ENCODE measurements at regions not wholly inside any gene's neighbourhood (a gene's known extent, or its start where the extent isn't known, plus 50 kb on each side); places are given as distances from the start of the nearest gene placed in this dataset.
A peak's percentile ranks its signal among the peaks of the same experiment; 100 is the strongest.

DNA sequence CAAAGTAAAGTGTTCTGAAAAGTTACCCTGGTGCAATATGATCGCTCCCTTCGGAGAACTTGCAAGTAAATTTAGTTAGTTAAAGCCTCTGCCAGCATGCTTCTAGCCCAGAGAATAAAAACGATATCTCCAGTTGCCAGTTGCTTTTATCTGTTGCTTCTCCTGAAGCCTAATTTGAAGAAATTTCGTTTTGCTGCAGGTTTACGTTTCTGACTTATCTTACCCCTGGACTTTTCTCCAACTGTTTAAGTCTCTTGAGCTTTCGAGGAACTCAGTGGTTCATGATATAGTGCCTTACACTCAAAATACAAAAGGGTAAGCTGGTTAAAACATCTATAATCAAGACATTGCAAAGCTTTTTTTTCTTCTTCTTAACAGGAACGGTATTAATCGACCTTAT, 131.1 kb downstream of the FAM161A start:
- DNase-seq (ENCODE audit: low read depth in 4 of 4, low spot score in 2 of 4): no peak

DNA sequence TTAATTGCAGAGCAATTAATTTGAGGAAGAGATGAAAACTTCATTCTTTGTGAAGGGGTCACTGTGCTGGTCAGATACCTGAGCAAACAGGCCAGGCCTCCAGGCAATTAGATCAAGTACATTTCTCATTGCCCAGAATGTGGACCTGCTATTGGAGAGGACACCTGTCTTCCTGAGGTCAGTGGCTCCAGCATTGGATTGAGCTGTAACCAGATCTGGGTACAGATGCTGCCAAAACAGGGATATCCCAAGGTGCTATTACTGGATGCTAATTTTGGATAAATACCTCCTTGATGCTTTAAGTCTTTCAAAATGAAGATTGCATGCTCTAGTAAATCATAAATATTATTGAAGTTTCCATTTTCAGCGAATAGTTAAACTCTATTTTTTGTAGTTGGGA, 131.5 kb downstream of the FAM161A start:
- DNase-seq (ENCODE audit: low read depth in 4 of 4, low spot score in 2 of 4): no peak

DNA sequence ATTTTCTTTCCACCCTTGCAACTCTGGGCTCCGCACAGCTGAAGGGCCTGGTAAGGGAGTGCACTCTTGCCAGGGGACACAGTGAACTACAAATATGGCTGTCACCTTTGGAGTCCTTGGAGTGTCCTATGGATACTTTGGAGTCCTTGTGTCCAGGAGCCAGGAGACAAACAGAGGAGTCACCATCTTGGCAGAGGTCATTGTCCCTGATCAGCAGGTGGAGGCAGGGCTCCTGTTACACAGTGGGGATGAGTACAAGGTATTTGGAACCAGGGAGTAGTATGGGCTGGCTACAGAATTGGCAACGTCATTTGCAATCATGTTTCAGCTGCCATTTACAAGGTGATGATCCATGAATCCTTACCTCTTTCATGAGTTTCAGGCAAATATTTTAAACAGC, 132.5 kb downstream of the FAM161A start:
- DNase-seq (ENCODE audit: low read depth in 4 of 4, low spot score in 2 of 4): no peak

DNA sequence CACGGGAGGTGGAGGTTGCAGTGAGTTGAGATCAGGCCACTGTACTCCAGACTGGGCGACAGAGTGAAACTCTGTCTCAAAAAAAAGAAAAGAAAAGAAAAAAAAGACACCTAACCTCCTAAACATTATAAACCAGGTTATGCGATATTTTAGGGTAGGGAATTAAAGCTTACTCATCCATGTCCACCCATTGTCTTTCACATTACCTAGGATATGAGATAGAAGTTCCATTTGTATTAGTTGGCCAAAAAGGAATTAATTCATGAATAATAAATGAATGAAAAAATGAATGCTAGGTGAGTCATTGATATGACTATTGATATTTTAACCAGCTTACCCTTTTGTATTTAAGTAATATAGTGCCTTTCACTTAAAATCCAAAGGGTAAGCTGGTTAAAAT, 132.9 kb downstream of the FAM161A start:
- DNase-seq (ENCODE audit: low read depth in 4 of 4, low spot score in 2 of 4): no peak

DNA sequence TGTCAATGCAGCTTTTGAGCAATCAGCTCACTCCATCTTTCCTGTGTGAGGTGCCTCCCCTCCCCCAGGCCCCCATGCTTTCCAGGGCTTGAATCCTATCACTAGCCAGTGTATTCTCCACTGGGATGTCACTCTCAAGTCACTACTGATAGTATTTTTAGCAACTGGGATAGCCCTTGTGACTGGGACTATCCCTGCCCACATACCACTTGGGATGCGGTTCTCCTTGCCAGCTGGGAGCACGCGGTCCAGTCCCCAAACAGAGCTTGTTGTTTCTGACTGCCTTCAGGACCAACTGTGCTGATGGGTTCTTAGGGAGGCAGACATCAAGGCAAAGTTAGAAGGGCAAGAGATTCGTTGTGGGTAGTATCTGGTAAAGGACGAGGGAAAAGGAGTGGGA, 134.9 kb downstream of the FAM161A start:
- no peak for DNase-seq (ENCODE audit: low read depth in 4 of 4, low spot score in 2 of 4)

DNA sequence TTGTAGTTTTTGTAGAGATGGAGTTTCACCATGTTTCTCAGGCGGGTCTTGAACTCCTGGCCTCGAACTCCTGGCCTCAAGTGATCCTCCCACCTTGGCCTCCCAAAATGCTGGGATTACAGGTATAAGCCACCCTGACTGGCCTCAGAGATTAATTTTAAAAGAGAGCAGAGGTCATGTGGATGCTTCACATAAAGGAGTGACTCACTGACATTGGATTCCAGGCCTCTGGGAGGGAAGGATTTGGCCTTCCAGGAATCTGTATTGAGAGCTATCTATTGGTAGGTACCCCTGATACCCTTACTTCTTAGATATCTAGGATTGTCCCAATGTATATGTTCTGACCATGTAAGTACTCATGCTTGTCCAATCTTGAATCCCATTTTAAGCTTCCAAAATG, 138.4 kb downstream of the FAM161A start:
- no peak for DNase-seq (ENCODE audit: low read depth in 4 of 4, low spot score in 2 of 4)

DNA sequence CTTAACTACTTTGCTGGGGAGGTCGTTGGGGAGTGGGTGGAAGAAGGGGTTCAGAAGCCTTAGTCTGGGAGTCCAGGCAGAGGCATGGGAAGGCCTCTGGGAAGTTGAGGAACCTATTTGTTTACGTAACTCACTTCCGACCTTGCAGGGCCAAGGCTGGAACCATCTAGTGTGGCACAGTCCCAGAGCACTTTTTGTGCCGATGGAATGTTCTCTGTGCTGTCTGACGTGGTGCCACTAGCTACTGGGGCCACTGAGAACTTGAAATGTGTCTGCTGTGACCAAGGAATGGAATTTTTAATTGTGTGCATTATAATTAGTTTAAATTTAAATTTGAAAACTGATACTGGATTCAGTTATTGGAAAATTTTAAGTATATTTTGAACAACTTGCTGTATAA, 139.7 kb downstream of the FAM161A start:
- no peak for DNase-seq (ENCODE audit: low read depth in 4 of 4, low spot score in 2 of 4)

DNA sequence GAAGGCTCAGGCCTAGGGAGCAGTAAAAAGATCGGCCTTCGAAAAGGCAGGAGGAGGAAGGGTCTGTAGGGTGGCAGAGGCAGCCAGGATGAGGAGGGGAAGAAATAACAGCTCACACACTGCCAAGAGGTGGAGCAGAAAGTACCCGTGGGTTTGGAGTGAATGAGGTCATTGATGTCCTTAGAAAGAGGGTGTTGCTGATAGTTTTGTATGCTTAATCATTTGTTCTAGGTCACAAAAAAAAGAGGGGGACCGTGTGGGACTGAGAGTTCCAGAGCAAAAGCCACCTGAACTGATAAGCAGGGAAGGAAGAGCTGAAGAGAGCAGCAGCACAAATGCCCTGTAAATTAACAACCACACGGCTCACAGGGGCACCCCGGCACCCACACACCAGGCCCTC, 140.4 kb downstream of the FAM161A start:
- DNase-seq (ENCODE audit: low read depth in 4 of 4, low spot score in 2 of 4): no peak

DNA sequence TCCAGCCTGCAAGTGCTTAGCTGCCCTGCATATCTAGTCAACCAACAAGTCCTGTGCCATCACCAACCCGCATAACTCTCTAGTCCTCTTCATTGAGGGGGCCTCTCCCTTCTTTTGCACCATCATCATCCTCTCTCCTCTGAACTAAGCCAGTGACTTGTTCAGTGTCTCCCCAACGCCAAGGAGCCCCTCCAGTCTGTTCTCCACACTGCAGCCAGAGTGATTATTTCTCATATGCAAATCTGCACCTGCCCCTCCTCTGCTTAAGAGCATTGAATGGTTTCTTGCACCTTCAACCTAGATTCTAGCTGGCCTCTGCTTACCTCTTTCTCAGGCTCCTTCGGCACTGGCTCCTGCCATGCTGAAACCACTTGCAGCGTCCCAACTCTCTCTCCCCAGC, 141.8 kb downstream of the FAM161A start:
- no peak for DNase-seq (ENCODE audit: low read depth in 4 of 4, low spot score in 2 of 4)

DNA sequence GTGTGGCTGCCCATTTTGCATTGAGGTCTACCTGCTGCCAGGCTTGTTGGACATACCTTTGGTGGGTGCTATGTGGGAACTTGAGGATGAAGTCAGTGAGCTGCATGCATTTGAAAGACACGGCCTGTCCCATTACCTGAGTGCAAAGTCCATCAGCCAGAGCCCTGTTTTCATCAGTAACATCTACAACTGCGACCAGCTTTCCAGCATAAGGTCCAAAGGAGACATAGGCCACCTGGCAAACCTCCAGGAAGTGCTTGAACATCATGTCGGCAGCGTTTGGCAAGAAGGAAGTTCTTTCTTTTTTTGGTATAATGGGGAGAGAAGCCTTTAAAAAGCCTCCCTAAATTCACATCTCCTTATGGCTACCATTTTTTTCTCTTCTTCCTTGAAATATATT, 143.1 kb downstream of the FAM161A start:
- no peak for DNase-seq (ENCODE audit: low read depth in 4 of 4, low spot score in 2 of 4)

DNA sequence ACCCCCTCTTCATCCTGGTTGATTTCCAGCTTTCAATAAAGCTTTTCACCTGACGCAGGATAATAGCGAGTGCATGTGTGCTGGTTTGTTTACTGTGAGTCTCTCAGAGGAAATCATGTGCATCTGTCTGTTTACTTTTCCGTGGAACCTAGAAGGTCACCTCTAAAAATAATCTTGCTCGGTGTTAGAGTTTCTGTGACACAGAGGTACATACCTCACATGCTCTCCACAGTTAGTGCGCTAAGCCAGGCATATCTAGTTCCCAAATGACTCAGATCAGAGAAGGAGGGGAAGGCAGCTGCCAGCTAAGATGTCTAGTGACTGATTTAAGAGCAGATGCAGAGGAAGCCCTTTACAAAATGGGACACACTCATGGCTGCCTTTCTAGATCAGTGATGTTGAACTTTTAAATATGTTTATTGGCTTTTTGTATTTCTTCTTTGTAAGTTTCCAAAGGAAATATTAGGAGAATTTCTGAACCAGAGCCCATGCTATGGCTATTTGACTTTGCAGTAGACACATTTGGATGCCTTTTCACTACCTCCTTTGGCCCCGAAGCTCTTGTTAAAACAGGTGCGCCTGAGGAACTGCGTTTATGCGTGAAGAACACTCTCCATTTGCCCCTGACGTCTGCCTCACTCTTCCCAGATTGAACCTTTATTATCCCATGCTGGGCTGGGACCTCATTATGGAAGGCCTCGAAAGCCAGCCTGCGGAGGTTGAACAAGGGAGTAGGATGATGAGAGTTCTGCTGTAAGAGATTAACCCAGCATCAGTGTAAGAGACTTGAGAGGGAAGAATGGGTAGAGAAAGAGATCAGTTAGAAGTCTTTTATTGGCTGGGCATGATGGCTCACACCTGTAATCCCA, 145.6 kb downstream of the FAM161A start:
- peak in 3 of 4 donors; percentile 25 to 43 (median 42) for DNase-seq (ENCODE audit: low read depth in 4 of 4, low spot score in 2 of 4)

DNA sequence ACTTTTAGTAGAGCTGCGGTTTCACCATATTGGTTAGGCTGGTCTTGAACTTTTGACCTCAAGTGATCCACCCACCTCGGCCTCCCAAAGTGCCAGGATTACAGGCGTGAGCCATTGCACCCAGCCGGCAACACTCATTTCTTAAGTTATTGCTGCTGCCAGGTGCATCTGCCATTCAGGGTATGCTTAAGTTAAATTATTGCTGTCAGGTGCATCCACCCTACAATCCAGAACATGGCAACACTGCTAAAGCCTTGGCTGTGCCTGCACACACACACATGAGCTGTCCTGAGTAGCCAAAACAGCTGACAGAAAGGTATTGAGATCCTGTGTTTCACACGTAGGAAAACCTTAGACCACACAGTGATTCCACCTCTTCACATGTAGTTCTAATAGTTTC, 148.2 kb downstream of the FAM161A start:
- DNase-seq (ENCODE audit: low read depth in 4 of 4, low spot score in 2 of 4): no peak

DNA sequence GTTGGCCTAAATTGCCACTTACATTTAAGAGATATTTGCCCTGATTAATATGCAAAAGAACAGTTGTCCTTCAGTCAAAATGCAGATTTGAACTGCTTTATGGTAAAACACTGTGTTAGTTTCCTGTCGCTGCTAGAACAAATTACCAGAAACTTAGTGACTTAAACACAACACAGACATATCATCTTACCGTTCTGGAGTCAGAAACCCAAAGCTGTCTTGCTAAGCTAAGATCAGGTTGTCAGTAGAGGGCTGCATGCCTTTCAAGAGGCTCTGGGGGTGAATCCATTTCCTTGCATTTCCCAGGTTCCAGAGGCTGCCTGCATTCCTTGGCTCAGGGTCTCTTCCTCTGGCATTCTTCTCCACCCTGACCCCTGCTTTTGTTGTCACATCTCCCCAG, 149.5 kb downstream of the FAM161A start:
- DNase-seq (ENCODE audit: low read depth in 4 of 4, low spot score in 2 of 4): no peak

DNA sequence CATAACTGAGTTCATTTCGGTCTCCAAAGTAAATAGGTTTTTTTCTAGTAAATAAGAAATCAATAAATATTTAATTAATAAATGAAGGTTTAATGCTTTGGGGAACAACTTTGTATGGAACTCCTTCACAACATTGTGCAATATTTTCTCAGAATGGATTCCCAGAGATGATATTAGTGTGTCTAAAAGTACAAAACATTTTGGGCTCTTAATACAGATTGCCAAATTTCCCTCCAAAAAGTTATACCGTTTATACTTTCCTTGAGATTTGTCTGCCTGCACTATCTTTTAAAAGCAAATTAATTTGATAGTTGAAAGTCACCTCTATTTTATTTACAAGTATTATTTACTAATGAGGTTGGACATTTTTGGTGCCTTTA, 151.8 kb downstream of the FAM161A start:
- DNase-seq (ENCODE audit: low read depth in 4 of 4, low spot score in 2 of 4): no peak

DNA sequence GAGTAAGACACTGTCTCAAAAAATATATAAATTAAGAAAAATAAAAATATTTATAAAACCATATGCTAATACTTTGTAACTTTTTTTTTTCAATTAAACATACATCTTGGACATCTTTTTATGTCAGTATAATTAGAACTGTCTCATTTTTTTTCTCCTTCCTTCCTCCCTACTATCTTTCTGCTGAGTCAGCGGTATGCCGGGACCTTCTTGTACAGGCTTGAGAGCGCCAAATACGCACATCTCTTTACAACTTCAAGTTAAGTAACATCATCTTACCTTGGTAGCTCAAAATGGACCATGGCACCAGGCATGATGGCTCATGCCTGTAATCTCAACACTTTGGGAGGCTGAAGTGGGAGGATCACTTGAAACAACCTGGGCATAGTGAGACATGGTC, 153.4 kb downstream of the FAM161A start:
- no peak for DNase-seq (ENCODE audit: low read depth in 4 of 4, low spot score in 2 of 4)

DNA sequence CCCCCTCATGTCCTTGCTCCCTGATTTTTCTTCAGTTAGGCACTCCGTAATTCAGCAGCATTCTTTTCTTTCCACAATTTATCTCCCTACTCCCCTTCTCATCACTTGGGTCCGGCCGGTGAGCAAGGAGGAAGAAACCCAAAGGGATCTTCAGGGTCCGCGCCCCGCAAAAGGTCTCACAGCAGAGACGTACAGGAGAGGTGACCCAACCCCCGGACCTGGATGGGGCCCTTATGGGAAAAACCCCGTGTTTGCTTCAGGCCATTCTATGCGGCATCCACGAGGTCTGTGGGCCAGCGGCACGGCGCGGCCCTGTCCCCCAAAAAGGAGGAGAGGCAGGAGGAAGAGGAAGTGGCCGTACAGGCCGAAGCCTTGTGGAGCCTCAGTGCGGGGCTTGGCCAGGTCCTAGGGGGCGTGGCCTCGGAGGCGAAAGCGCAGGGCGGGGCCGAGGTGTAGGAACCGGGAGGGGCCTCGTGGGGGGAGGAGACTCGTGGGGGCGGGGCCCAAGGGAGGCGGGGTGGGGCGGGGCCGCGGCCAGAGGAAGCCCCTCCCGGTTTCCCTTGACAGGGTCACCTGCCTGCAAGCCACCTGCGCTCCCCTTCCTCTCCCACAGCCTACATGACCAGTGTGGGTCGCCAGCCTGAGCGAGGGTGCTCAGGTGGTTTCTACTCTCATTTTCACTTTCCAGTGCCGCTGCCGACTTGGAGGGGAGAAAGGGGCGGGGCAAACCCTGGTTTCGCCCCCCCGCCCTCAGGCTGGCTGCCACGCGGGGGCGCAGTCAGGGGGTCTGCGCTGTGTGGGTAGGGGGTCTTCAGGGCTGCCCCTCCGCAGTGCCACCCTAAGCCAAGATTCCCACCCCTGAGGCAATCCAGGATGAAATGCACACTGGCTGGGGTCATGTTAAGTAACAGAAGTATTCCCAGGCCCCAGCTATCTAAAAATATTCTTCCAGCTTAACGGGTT, 156.4 kb upstream of the XPO1 start:
- DNase-seq (ENCODE audit: low read depth in 4 of 4, low spot score in 2 of 4): peak in 3 of 4 donors; percentile 69 to 84 (median 79)

DNA sequence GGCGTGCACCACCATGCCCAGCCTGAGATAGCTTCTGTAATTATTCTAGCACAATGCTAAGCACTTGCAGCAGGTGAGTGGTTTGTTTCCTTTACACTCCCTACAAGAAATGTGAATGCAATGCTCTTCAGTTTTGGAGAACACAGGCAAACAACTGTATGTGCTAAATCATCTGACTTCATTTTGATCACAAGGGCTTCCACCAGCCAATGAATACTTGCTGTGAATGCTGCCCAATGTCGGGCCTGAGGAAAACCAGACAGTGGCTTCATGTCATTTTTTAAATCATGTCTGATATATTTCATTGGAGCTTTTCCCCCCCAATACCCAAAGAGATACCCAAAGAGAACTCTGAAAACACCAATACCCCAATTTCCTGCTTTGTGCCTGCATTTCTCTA, 155.6 kb upstream of the XPO1 start:
- DNase-seq (ENCODE audit: low read depth in 4 of 4, low spot score in 2 of 4): no peak

DNA sequence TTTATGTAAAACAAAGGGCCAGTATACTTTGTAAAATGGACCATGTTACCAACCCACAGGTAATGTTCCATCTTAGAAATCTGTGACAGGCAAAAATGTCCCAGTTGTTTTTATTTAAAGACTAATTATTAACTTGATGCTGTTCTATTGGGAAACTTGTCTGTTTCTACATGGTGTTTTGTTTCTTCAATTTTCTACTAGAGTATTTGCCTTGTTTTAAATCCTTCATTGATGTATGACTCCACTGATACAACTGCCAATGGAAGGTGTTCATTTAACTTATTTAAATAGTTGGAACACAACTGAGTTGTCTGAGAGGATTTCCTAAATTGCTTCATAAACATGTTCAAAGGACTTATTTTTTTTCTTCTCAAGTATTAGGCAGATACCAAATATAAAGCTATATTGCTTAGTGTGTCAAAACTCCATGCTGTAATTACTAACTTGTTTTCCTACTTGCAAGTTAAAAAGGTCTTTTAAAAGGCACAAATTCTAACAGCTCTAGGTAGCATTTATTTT, 152.0 kb upstream of the XPO1 start:
- no peak for DNase-seq (ENCODE audit: low read depth in 4 of 4, low spot score in 2 of 4)

DNA sequence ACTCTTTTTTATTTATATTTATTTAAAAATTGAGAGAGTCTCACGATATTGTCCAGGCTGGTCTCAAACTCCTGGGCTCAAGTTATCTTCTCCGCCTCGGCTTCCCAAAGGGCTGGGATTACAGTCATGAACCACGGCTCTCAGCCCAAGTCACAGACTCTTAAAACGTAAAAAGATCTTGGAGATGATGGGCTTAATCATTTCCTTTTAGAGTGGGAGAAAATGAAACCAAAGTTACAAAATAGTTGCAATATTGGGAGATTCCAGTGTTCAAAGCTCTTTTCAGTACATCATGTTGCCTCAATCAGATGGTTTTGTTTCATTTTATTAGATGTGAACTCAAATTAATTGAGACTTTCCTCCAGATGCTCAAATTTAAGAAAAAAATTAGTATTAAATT, 151.4 kb upstream of the XPO1 start:
- DNase-seq (ENCODE audit: low read depth in 4 of 4, low spot score in 2 of 4): no peak

DNA sequence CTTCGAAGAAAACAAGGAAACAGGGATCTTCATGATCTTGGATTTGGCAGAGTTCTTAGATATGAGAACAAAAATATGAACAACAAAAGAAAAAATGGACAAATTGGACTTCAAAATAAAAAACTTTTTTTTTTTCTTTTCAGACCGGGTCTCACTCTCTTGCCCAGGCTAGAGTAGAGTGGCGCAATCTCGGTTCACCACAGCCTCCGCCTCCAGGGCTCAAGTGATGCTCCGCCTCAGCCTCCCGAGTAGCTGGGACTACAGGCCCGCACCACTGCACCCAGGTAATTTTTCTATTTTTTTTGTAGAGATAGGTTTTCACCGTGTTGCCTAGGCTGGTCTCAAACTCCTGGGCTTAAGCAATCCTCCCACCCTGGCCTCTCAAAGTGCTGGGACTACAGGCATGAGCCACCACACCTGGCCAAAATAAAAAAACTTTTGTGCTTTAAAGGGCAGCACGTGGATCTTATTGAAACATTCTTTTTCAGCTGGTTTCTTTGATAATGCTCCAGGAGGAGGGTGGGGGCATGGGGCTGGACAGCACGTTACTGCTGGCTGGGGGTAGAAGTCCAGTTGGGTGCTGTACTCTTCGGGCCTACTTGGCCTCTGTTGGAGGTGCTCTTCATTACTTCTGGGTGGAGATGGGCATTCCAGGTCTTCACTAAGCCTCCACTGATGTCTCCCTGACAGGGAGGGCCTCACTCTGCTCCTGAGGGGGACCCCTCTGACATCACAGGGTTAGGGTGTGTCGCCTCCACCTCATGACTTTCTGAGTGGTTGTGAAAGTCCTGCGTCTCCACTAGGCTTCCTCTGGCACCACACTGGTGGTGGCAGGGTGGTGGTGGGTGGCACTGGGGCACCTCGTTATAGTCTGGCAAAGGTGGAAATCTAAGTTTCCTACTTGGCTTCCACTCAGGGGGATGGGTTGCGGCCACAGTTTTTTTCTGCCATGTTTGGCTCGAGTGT, 150.5 kb upstream of the XPO1 start:
- no peak for DNase-seq (ENCODE audit: low read depth in 4 of 4, low spot score in 2 of 4)
